ENCODE measurements at regions not wholly inside any gene's neighbourhood (a gene's known extent, or its start where the extent isn't known, plus 50 kb on each side); places are given as distances from the start of the nearest gene placed in this dataset.

- no peak overlapping the region for H3K9ac ChIP-seq (ENCODE audit: low read depth in 1 of 2, low read length in 2 of 2)
- no peaks in the 10 kb centered on the region for H3K27me3 ChIP-seq (ENCODE audit: control insufficient read depth in 4 of 4, insufficient read depth in 4 of 4, low read length in 3 of 4)
- no peak overlapping the region for H3K27ac ChIP-seq (ENCODE audit: low read depth in 1 of 2, low read length in 2 of 2)
- TF ChIP-seq HNF4G (IDR thresholded peaks at IDR 0.05) (no peak), RXRA (IDR thresholded peaks at IDR 0.05) (no peak), SP1 (IDR thresholded peaks at IDR 0.05) (no peak), ZBTB33 (IDR thresholded peaks at IDR 0.05) (no peak), JUND (IDR thresholded peaks at IDR 0.05) (no peak), ATF3 (IDR thresholded peaks at IDR 0.05) (no peak), GABPA (IDR thresholded peaks at IDR 0.05 in 1 of 2, conservative IDR thresholded peaks at IDR 0.05 in 1 of 2) (no peak), HNF4A (conservative IDR thresholded peaks at IDR 0.05) (no peak), EGR1 (IDR thresholded peaks at IDR 0.05; ENCODE audit: low read depth in 2 of 2) (no peak), FOXA2 (IDR thresholded peaks at IDR 0.05) (no peak), CTCF (IDR thresholded peaks at IDR 0.05; ENCODE audit: low read depth, low read length, missing input control) (no peak), FOXA1 (IDR thresholded peaks at IDR 0.05) (no peak), REST (IDR thresholded peaks at IDR 0.05) (no peak), YY1 (IDR thresholded peaks at IDR 0.05) (no peak), RAD21 (IDR thresholded peaks at IDR 0.05) (no peak), MAX (IDR thresholded peaks at IDR 0.05) (no peak)
- H3K4me3 ChIP-seq (ENCODE audit: low read depth in 1 of 3, low read length in 3 of 3), result no peak overlapping the region
- no peaks in the 10 kb centered on the region for H3K4me1 ChIP-seq (ENCODE audit: control insufficient read depth in 4 of 4, insufficient read depth in 4 of 4, low read length in 3 of 4)
- no peak for DNase-seq (ENCODE audit: low spot score)
- H3K36me3 ChIP-seq (ENCODE audit: control insufficient read depth in 4 of 4, insufficient read depth in 3 of 4, low read depth in 1 of 4, low read length in 3 of 4), result no peaks in the 10 kb centered on the region
- peaks cover 0 to 1% (median 0%) of the 10 kb centered on the region in 4 donors for H3K9me3 ChIP-seq (ENCODE audit: control insufficient read depth in 4 of 4, low read length in 3 of 4)
- 98% methylated on average over 3 of the region's 3 CpGs for WGBS
These were observed 288.9 kb downstream of the CDK5RAP2 start for GRCh38 chr9:120291050-120291449.

Data from liver (tissue), 8 donors.